ENCODE measurements at regions not wholly inside any gene's neighbourhood (a gene's known extent, or its start where the extent isn't known, plus 50 kb on each side); places are given as distances from the start of the nearest gene placed in this dataset.
A peak's percentile ranks its signal among the peaks of the same experiment; 100 is the strongest.

GRCh38 chr9:115208501-115208900, 90.5 kb upstream of the TNC start:
- DNase-seq (ENCODE audit: low read depth), result peak; percentile 53
- no peak overlapping the region for H3K4me3 ChIP-seq (ENCODE audit: low read depth, low read length)
- TF ChIP-seq CTCF (conservative IDR thresholded peaks at IDR 0.05; ENCODE audit: low read depth, low read length), result no peak

GRCh38 chr9:115209601-115210306, 91.8 kb upstream of the TNC start:
- TF ChIP-seq CTCF (conservative IDR thresholded peaks at IDR 0.05; ENCODE audit: low read depth, low read length), result no peak
- no peak overlapping the region for H3K4me3 ChIP-seq (ENCODE audit: low read depth, low read length)
- DNase-seq (ENCODE audit: low read depth), result peak; percentile 32

GRCh38 chr9:115210699-115211098, 92.7 kb upstream of the TNC start:
- DNase-seq (ENCODE audit: low read depth), result peak; percentile 53
- no peak overlapping the region for H3K4me3 ChIP-seq (ENCODE audit: low read depth, low read length)
- TF ChIP-seq CTCF (conservative IDR thresholded peaks at IDR 0.05; ENCODE audit: low read depth, low read length), result no peak

GRCh38 chr9:115211413-115212124, 93.6 kb upstream of the TNC start:
- no peak for TF ChIP-seq CTCF (conservative IDR thresholded peaks at IDR 0.05; ENCODE audit: low read depth, low read length)

GRCh38 chr9:115212125-115212605, 94.2 kb upstream of the TNC start:
- no peak for TF ChIP-seq CTCF (conservative IDR thresholded peaks at IDR 0.05; ENCODE audit: low read depth, low read length)
- no peak overlapping the region for H3K4me3 ChIP-seq (ENCODE audit: low read depth, low read length)
- no peak for DNase-seq (ENCODE audit: low read depth)

More at GRCh38 chr9:115211413-115212124, 93.6 kb upstream of the TNC start:
- peak; percentile 71 for DNase-seq (ENCODE audit: low read depth)
- no peak overlapping the region for H3K4me3 ChIP-seq (ENCODE audit: low read depth, low read length)

GRCh38 chr9:115212832-115213231, 94.9 kb upstream of the TNC start:
- no peak for DNase-seq (ENCODE audit: low read depth)

More at GRCh38 chr9:115212832-115213231, 94.9 kb upstream of the TNC start:
- no peak overlapping the region for H3K4me3 ChIP-seq (ENCODE audit: low read depth, low read length)
- TF ChIP-seq CTCF (conservative IDR thresholded peaks at IDR 0.05; ENCODE audit: low read depth, low read length), result no peak

Measured in choroid plexus epithelial cell (primary cell).